ENCODE measurements at regions not wholly inside any gene's neighbourhood (a gene's known extent, or its start where the extent isn't known, plus 50 kb on each side); places are given as distances from the start of the nearest gene placed in this dataset.

DNA sequence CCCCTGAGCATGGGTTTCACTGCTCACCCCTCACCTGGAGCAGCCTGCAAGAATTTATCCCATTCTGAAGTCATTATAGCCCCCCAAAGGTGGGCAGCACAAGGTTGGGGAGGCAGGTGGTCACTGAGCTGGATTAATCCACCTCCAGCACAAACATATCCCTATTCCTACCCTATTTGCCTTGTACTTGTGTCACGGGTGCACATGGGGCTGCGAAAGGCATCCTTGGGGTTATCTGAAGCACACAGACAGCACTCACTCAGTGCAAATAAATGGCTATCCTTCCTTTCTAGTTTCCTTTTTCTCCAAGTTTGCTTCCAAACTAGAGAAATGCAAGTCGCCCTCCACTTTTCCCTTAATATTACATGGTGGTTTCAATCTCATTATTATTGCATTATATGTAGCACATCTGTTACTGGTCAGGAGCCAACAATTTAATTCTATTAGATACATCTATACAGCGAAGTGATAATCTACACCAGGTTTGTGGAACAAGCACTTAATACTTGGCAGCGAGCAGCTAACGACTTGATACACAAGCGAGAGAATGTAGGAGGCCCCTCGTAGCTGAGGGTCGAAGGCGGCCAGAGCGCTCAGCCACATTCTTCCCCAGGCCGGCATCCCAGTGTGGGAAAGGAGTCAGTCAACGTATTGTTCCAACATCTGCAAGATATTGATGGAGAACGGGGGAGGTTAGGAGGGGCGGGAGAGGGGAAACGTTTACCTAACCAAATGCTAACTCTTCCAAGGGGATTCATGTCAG, 121.3 kb upstream of the HABP2 start:
- no peak for DNase-seq (ENCODE audit: low read depth in 4 of 4, low spot score in 2 of 4)

DNA sequence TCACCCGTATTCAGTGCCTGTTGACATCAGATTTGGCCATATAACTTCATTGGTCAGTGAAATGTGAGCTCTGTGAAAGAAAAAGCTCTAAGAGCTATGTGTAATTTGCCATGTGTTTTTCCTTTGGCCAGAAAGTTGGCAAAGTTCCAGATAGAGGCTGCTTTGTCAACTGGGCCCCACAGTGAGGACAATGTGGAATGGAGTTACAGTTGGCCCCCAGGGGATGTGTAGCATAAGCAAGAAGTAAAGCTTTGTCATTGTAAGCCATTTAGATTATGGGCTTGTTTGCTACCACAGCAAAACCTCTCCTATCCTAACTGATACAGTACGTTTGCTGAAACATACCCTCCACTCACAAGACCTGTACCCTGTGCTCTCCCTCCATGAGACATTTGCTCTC, 119.1 kb upstream of the HABP2 start:
- no peak for DNase-seq (ENCODE audit: low read depth in 4 of 4, low spot score in 2 of 4)

GRCh38 chr10:113434315-113434714, 118.5 kb upstream of the HABP2 start:
- DNase-seq (ENCODE audit: low read depth in 4 of 4, low spot score in 2 of 4) = no peak

GRCh38 chr10:113434950-113435349, 117.9 kb upstream of the HABP2 start:
- DNase-seq (ENCODE audit: low read depth in 4 of 4, low spot score in 2 of 4) = no peak

- no peak for DNase-seq (ENCODE audit: low read depth in 4 of 4, low spot score in 2 of 4)
These were observed 117.0 kb upstream of the HABP2 start for GRCh38 chr10:113435881-113436280.

- no peak for DNase-seq (ENCODE audit: low read depth in 4 of 4, low spot score in 2 of 4)
These were observed 116.0 kb upstream of the HABP2 start for GRCh38 chr10:113436851-113437250.

- no peak for DNase-seq (ENCODE audit: low read depth in 4 of 4, low spot score in 2 of 4)
These were observed 114.2 kb upstream of the HABP2 start for GRCh38 chr10:113438652-113439051.

GRCh38 chr10:113441220-113441619, 111.6 kb upstream of the HABP2 start:
- DNase-seq (ENCODE audit: low read depth in 4 of 4, low spot score in 2 of 4) = no peak

DNA sequence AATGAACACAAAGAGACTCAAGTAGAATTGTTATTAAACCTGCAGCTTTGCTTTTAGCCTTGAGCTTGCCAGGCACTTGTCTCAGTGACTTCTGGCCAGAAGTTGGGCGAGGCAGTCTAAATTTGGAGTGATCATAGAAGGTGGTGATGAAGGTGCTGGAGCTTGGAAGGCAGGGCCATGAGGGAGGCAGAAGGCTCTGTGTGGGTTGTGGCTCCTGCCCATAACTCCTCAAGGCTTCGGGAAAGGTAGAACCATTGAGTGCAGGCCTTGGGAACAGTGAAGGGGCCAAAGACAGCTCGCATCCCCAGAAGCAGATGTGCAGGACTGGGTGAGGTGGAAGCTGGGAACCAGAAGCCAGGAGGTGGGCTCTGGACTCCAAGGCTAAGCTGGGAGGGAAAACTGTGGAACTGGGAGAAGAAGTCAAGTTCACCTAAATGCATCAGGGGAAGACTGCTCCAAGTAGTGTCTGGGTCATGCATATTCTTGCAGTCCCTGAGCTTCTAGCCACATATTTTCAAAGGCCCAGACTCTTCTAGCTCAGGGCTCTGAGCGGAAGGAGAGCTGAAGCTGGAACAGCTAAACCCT, 111.1 kb upstream of the HABP2 start:
- no peak for DNase-seq (ENCODE audit: low read depth in 4 of 4, low spot score in 2 of 4)

DNA sequence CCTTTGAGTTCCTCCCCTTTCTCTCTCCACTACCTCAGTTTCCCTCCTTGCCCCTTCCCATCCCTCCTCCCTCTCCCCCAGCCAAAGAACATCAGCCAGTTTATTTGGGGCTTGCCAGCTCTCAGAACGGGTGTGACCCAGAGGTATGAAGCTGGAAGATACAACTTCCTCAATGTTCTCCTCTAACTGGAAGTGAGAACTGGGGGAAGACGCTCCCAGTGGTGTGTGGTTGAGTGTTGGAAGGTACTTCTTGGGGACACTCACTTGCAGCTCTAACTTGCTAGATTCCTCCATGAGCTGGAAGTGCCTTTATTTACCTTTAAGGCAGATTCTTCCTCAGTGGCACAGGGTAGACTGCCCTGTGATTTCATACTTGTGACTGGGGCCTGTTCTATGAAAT, 110.5 kb upstream of the HABP2 start:
- no peak for DNase-seq (ENCODE audit: low read depth in 4 of 4, low spot score in 2 of 4)

GRCh38 chr10:113443141-113443925, 109.5 kb upstream of the HABP2 start:
- no peak for DNase-seq (ENCODE audit: low read depth in 4 of 4, low spot score in 2 of 4)

- DNase-seq (ENCODE audit: low read depth in 4 of 4, low spot score in 2 of 4) = no peak
These were observed 108.0 kb upstream of the HABP2 start for GRCh38 chr10:113444766-113445365.

GRCh38 chr10:113445736-113446135, 107.1 kb upstream of the HABP2 start:
- DNase-seq (ENCODE audit: low read depth in 4 of 4, low spot score in 2 of 4) = no peak

DNA sequence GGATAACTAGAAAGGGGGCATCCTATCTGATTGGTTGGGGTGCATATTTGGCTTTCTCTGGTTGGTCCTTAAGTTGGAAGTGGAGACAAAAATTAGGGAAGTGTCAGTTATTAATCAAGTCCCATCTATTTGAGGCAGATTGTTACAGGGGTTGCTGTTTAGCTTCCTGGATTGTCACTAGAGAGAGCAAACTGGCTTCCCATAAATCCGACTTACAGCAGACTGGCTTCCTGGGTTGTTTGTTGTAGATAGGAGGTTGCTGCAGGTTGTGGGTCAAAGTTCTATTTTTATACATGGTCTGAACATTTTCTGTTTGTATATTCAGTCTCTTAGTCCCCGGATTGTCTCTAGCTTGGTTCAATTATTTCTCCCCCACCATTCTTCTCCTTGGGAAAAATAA, 106.1 kb upstream of the HABP2 start:
- DNase-seq (ENCODE audit: low read depth in 4 of 4, low spot score in 2 of 4) = no peak

- no peak for DNase-seq (ENCODE audit: low read depth in 4 of 4, low spot score in 2 of 4)
These were observed 105.6 kb upstream of the HABP2 start for GRCh38 chr10:113447278-113447677.

- no peak for DNase-seq (ENCODE audit: low read depth in 4 of 4, low spot score in 2 of 4)
These were observed 103.7 kb upstream of the HABP2 start for GRCh38 chr10:113449006-113449695.

GRCh38 chr10:113450046-113450804, 102.6 kb upstream of the HABP2 start:
- DNase-seq (ENCODE audit: low read depth in 4 of 4, low spot score in 2 of 4) = no peak

DNA sequence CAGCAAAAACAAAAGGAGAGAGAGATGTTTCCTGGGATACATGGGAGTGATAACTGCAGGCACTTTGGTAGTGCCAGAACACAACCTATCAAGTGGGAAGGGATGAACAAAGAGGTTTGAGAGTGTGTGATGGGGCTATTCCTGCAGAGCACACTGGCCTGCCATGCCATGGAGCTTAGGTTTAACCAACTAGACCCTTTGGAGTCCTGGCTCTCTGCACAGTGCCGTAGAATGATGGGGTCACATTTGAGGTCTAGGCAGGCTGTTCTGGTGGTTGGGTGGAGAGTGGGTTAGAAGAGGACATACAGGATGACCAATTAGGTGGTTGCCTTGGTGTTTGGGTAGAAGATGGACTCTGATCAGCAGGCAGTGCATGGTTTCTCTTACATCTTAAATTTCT, 101.9 kb upstream of the HABP2 start:
- no peak for DNase-seq (ENCODE audit: low read depth in 4 of 4, low spot score in 2 of 4)

DNA sequence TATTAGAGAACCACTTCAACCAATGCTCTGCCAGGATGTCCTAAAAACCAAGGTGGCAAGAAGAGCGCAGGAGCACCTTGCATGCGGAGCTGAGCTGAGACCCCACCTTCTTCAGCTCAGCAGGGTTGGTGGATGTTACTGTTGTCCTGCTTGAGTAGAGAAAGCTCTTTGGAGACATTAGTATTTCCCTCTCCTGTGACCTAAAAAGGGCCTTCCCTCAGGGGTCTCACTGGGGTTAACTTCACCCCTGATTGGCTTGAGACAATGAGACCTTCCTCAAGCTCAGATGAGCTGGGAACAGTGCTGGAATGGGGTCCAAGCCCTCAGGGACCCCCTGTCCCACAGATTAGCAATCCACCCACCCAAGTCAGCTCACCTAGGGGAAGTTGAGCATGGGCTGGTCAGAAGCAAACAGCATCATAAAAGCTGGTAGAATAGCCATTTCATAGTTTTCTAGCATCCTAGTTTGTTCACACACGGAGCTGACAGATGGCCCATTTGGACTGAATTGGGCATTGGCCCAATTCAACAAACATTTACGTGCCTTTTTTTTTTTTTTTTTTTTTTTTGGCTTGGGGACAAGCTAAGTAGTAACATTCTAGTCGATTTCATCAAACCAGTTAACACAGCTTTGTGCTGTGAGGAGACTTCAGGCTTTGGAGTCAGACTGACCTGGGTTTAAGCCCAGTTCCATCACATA, 100.6 kb upstream of the HABP2 start:
- no peak for DNase-seq (ENCODE audit: low read depth in 4 of 4, low spot score in 2 of 4)

Data from left renal cortex interstitium (tissue), 4 donors.